Left renal cortex interstitium (tissue), 4 donors: ENCODE measurements at regions not wholly inside any gene's neighbourhood (a gene's known extent, or its start where the extent isn't known, plus 50 kb on each side); places are given as distances from the start of the nearest gene placed in this dataset.
"Not testable (repeated sequence)": the region's sequence is repeated elsewhere in the genome, so short reads cannot be mapped to it uniquely, and the experiment has no call there.

Experiments used
- DNase-seq, 4 donors: peaks; one replicate each; pipeline ENCODE4 v3.0.0-alpha.2; 2013; ENCODE audit warnings: low read depth in 4 of 4, low spot score in 2 of 4, missing footprints in 1 of 4

GRCh38 chr18:67144329-67144728 lies 372.2 kb downstream of the DSEL start:
- no peak for DNase-seq

DNA sequence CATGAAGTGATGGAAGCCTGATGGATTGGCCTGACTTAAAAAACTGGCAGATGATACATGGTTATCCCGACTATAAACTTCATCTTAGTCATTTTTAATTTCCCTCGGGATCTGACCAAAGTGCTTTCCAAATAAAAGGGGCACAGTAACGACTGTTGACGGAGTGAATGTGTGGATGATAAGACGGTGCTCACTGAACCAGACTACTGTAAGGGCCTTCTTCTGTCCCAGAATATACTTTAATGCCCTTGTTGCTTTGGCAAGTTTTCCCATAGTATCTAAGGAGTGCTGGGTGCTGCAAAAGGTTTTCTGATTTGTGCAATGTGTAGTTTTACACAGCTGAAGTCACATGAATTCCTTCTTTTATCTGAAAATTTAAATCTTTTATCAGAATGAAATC lies 373.5 kb downstream of the DSEL start:
- DNase-seq, result no peak

GRCh38 chr18:67142604-67143003 lies 373.9 kb downstream of the DSEL start:
- no peak for DNase-seq

- no peak for DNase-seq
Observed at GRCh38 chr18:67140495-67140894, 376.0 kb downstream of the DSEL start.

- no peak for DNase-seq
Observed at GRCh38 chr18:67139899-67140298, 376.6 kb downstream of the DSEL start.

DNA sequence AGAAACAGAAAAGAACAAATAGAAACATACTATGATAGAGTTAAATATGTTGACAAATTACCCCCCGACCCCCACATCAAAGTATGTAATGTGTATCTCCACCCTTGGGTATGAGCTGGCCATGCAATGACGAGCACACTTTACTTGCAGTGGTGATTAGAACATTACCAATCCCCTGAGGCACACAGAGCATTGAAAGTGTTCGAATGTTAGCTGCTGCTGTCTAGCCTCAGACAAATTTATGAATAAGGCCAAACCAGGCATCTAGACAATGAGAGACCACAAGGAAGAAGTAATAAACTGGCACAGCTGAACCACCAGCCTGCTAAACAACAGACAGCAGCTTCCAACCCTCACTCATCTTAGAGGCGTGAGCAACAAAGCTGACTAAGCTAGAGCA lies 380.5 kb downstream of the DSEL start:
- DNase-seq, result no peak

GRCh38 chr18:67134911-67135310 lies 381.6 kb downstream of the DSEL start:
- DNase-seq, result no peak

DNA sequence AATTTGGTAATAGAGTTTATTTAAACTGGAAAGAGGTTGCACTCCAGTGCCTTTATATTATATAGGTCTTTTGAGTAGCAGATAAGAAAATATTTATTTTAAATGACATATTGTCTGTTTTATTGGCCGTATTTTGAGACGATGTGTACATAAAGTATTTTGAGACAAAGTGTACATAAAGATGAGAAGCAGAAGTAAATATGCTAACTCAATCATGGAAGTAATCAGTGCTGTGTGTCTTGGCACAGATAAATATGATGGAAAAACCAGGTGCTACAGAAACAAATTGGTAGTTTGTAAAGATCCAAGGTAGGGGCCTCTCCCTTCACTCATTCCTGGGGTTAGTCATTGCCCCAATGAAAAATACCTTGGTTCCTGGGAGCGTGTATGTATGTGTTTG lies 382.9 kb downstream of the DSEL start:
- no peak for DNase-seq

GRCh38 chr18:67132919-67133318 lies 383.6 kb downstream of the DSEL start:
- no peak for DNase-seq

DNA sequence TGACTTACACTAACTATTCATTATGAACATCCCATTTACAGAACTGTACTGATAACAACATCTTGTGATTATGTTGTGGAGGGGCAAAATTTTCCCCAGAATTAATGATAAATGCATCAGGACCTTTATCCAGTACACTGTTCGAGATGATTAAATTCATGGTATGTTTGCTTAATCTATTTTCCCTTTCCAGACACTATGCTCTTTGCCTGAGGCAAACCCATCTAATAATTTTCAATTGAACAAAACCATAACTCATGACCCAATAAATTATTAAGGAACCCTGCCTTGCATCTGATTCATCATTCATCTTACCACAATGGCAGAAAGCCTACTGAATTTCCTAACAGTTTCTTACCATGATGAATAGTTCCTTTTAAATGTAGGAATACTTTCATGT lies 385.0 kb downstream of the DSEL start:
- no peak for DNase-seq

- not testable (repeated sequence) for DNase-seq
Observed at GRCh38 chr18:67126751-67127150, 389.8 kb downstream of the DSEL start.

DNA sequence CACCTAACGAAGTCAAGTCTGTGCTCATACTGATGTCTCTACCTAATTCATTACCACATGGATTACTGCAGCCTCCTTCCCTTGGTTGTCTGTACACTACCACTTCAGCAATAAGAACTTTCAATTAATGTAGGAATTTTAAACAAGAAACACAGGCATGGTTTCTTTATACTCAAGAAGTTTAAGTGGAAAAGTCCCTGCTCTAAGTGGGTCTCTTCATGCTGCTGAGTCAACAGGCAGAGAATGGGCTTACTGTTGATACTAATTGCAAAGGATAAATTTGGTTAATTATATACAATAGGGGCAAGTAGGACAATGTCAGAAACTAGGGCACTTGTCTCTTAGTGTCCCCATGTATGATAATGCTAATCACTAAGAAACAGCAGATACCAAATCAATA lies 392.6 kb downstream of the DSEL start:
- no peak for DNase-seq

DNA sequence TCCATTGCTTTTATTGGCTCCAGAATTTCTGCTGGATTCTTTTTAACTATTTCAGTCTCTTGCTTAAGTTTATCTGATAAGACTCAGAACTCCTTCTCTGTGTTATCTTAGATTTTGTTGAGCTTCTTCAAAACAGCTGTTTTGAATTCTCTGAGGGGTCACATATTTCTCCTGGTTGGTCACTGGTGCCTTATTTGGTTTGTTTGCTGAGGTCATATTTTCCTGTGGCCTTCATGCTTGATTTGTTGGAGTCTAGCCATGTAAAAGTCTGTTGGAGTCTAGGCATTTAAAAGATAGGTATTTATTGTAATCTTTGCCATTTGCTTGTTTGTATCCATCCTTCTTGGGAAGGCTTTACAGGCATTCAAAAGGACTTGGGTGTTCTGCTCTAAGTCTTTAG lies 398.7 kb downstream of the DSEL start:
- DNase-seq, result no peak

DNA sequence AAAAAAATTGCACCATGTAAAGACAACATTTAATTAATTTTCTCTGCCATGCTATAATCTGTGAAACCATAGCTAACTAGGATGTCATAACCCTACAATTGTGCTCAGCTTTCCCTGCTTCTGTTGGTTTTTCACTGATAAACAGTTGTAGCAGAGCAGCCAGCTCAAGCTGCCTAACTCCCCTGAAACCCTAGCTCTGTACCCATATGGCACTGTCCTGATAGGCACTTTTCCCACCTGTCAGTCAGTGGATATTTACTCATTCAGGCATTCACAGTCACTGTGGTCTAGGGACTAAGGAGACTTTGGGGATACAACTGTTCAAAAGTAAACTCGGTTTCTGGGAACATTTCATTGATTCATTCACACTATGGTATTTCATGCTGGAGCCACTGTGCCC lies 407.0 kb downstream of the DSEL start:
- no peak for DNase-seq

- no peak for DNase-seq
Observed at GRCh38 chr18:67108894-67109293, 407.6 kb downstream of the DSEL start.

- DNase-seq, result peak in 3 of 4 donors; percentile 2 to 13 (median 9)
Observed at GRCh38 chr18:67104700-67105284, 411.7 kb downstream of the DSEL start.

DNA sequence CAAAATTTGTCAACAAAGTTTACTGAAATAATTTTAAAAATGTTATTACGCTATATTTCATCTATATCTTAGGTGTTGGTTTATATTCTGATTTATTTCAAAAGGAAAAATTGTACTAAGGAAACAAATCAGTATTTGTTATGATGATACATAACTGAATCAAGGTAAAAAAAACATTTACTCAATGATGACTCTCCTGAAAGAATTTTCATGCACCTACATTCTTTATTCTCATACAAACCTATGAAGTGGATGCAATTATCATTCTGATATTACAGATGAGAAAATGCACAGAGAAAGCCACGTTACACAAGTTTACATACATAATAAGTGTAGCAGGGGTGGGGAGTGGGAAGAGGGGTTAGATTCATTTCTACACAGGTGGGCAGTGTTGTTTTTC lies 422.4 kb downstream of the DSEL start:
- DNase-seq, result no peak

DNA sequence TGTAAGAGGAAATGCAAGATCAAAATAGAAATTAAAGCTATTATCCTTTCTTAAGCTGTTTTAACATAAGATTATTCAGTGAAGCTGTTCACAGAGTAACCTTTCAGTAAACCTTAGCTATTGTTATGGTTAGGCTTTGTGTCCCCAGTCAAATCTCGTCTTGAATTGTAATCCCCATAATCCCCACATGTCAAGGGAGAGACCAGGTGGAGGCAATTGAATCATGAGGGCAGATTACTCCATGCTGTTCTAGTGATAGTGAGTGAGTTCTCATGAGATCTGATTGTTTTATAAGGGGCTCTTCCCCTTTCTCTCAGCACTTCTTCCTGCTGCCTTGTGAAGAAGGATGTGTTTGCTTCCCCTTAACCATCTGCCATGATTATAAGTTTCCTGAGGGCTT lies 424.4 kb downstream of the DSEL start:
- DNase-seq, result no peak

- DNase-seq, result no peak
Observed at GRCh38 chr18:67081482-67082211, 434.9 kb downstream of the DSEL start.

GRCh38 chr18:67080601-67081000 lies 435.9 kb downstream of the DSEL start:
- no peak for DNase-seq

GRCh38 chr18:67074309-67074708 lies 442.2 kb downstream of the DSEL start:
- DNase-seq, result no peak

DNA sequence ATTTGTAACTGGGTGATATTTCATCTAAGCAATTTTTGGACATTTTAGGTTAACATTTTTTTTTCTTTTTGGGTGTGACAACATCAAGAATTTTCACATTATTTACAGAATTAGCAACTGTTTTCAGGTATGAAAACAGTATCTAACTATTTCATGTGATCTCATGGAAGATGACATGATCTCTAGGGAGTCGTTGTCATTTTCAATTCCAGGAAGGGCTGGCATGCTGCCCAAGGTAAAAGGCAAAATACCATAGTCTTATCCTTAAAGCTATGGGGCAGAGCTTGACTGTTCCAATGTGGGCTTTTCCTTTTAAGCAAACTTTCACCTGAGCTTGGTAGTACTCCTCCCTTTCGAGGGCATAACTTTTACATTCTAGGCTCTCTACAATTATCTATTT lies 443.7 kb downstream of the DSEL start:
- DNase-seq, result no peak

DNA sequence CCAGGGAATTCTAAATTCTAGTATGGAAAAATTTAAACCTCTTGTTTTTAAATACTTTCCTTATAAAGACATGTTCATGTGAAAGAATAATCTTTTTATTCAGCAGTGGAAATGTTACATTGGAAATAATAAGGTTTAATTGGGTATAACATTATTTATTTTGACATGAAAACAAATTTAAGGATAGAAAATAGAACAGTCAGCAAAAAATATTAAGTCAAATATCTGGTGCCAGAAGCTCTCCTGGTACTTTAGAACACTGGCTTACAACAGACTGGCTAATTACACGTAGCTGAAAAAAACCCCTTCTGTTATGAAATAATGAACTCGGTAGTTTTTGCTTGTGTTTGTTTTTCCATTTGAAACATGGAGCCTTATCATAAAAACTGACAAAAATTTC lies 447.9 kb downstream of the DSEL start:
- no peak for DNase-seq
